ENCODE measurements at regions not wholly inside any gene's neighbourhood (a gene's known extent, or its start where the extent isn't known, plus 50 kb on each side); places are given as distances from the start of the nearest gene placed in this dataset.

- DNase-seq (no peak), ATAC-seq (no peak)
- intact Hi-C loops (cut with DNase I): no loop called here
Observed at GRCh38 chr12:126554625-126555024, 1489.4 kb downstream of the AACS start.

- intact Hi-C loops (cut with DNase I): no loop called here
Observed at GRCh38 chr12:126557659-126558058, 1492.4 kb downstream of the AACS start.

GRCh38 chr12:126558219-126558618 is 1493.0 kb downstream of the AACS start:
- intact Hi-C loops (cut with DNase I): no loop called here
- ATAC-seq: no peak
- no peak for DNase-seq

More at GRCh38 chr12:126557659-126558058, 1492.4 kb downstream of the AACS start:
- ATAC-seq (no peak), DNase-seq (no peak)

GRCh38 chr12:126558810-126559209 is 1493.6 kb downstream of the AACS start:
- no peak for DNase-seq
- ATAC-seq: no peak
- intact Hi-C loops (cut with DNase I): no loop called here

- intact Hi-C loops (cut with DNase I): no loop called here
- DNase-seq (no peak), ATAC-seq (no peak)
Observed at GRCh38 chr12:126567016-126567415, 1501.8 kb downstream of the AACS start.

- intact Hi-C loops (cut with DNase I): no loop called here
- ATAC-seq (no peak), DNase-seq (no peak)
Observed at GRCh38 chr12:126569706-126570105, 1504.5 kb downstream of the AACS start.

- ATAC-seq: no peak
- intact Hi-C loops (cut with DNase I): no loop called here
- no peak for DNase-seq
Observed at GRCh38 chr12:126570566-126570965, 1505.3 kb downstream of the AACS start.

- ATAC-seq (no peak), DNase-seq (no peak)
- intact Hi-C loops (cut with DNase I): no loop called here
Observed at GRCh38 chr12:126572170-126572569, 1506.9 kb downstream of the AACS start.

- intact Hi-C loops (cut with DNase I): no loop called here
- ATAC-seq: no peak
- DNase-seq: no peak
Observed at GRCh38 chr12:126581655-126582054, 1516.4 kb downstream of the AACS start.

- intact Hi-C loops (cut with DNase I): no loop called here
Observed at GRCh38 chr12:126582231-126582630, 1517.0 kb downstream of the AACS start.

GRCh38 chr12:126588586-126589249 is 1523.5 kb downstream of the AACS start:
- intact Hi-C loops (cut with DNase I): no loop called here
- no peak for ATAC-seq
- DNase-seq: no peak

More at GRCh38 chr12:126582231-126582630, 1517.0 kb downstream of the AACS start:
- peak in 1 of 2 donors; percentile 67 for ATAC-seq
- no peak for DNase-seq

GRCh38 chr12:126591533-126591932 is 1526.3 kb downstream of the AACS start:
- ATAC-seq (no peak), DNase-seq (no peak)
- intact Hi-C loops (cut with DNase I): no loop called here

GRCh38 chr12:126601184-126602170 is 1536.2 kb downstream of the AACS start:
- no peak for ATAC-seq
- intact Hi-C loops (cut with DNase I): no loop called here
- no peak for DNase-seq

GRCh38 chr12:126602612-126603011 is 1537.4 kb downstream of the AACS start:
- ATAC-seq: no peak

GRCh38 chr12:126607157-126607556 is 1541.9 kb downstream of the AACS start:
- ATAC-seq (no peak), DNase-seq (no peak)
- intact Hi-C loops (cut with DNase I): no loop called here

More at GRCh38 chr12:126602612-126603011, 1537.4 kb downstream of the AACS start:
- intact Hi-C loops (cut with DNase I): no loop called here
- DNase-seq: no peak

GRCh38 chr12:126607867-126608266 is 1542.6 kb downstream of the AACS start:
- no peak for DNase-seq
- ATAC-seq: peak in 1 of 2 donors; percentile 68
- intact Hi-C loops (cut with DNase I): no loop called here

GRCh38 chr12:126608607-126609175 is 1543.5 kb downstream of the AACS start:
- ATAC-seq: peak in 1 of 2 donors; percentile 73
- intact Hi-C loops (cut with DNase I): no loop called here
- DNase-seq: no peak

GRCh38 chr12:126616441-126616840 is 1551.2 kb downstream of the AACS start:
- DNase-seq (no peak), ATAC-seq (no peak)
- intact Hi-C loops (cut with DNase I): no loop called here

GRCh38 chr12:126617312-126617711 is 1552.1 kb downstream of the AACS start:
- DNase-seq (no peak), ATAC-seq (no peak)
- intact Hi-C loops (cut with DNase I): no loop called here

- no peak for ATAC-seq
Observed at GRCh38 chr12:126627596-126627995, 1562.4 kb downstream of the AACS start.

More at GRCh38 chr12:126627596-126627995, 1562.4 kb downstream of the AACS start:
- no peak for DNase-seq
- intact Hi-C loops (cut with DNase I): no loop called here
